Activated CD4-positive, alpha-beta T cell treated with anti-CD3 and anti-CD28 coated beads for 48 hours (primary cell): ENCODE measurements at regions not wholly inside any gene's neighbourhood (a gene's known extent, or its start where the extent isn't known, plus 50 kb on each side); places are given as distances from the start of the nearest gene placed in this dataset.
"Not testable (repeated sequence)": the region's sequence is repeated elsewhere in the genome, so short reads cannot be mapped to it uniquely, and the experiment has no call there.

Experiments
- DNase-seq: peaks from one replicate; pipeline ENCODE4 v3.0.0-alpha.2; 2020

DNA sequence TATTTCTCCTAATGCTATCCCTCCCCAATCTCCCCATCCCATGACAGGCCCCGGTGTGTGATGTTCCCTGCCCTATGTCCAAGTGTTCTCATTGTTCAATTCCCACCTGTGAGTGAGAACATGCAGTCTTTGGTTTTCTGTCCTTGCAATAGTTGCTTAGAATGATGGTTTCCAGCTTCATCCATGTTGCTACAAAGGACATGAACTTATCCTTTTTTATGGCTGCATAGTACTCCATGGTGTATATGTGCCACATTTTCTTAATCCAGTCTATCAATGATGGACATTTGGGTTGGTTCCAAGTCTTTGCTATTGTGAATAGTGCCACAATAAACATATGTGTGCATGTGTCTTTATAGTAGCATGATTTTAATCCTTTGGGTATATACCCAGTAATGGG, 51.3 kb upstream of the RIOK2 start:
- not testable (repeated sequence) for DNase-seq

DNA sequence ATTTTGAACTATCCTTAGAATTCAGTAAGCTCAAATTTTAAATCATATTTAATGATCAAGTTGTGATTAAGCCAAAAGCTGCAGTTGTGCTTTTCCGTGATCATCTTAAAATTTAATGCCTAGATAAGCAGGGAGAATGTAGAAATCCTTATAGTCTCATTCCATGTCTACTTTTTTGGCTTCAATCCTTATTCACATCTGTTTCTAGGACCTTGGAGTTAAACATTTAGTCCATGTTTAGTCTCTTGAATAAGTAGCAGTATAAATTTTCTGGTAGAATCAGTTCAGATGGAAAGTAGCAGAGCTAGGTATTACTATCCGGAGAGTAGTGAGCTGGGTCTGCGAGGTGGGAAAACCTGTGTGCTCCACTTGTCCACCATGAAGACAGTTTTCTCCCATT, 59.3 kb upstream of the RIOK2 start:
- no peak for DNase-seq

DNA sequence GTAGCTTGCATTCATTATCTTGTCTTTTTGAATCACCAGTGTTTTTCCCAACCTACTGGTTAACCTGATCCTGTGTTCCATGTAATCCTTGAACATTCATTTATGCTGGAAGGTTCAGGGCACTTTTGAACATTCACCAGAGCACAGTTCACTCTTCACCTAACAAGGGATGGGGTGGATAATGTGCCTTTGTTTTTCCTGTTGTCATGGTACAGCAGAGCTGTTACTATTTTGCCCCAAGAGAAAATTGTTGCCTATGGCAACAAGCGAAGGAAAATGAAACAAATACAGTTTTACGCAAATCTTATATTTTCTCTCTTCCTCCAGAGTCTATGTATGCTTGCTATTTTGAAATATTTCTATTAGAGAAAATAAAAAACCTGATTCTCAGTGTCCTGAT, 60.3 kb upstream of the RIOK2 start:
- no peak for DNase-seq

DNA sequence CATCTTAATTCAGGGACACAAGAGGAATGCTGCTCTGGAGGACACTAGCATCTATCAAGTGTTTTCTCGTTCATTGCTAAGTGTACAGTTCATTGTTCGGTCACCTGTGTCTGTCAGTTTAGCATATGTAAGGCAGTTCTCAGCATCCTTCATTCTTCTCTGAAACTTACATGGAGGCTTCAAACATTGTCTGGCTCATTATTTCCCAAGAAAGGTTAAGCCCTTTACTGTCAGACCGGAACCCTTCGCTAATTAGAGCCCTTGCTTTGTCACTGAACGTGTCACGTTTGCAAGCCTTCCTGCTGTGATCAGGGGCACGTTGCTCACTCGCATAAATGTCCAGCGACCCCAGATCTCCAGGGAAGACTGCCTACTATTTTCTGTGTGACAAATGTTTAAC, 62.3 kb upstream of the RIOK2 start:
- no peak for DNase-seq

DNA sequence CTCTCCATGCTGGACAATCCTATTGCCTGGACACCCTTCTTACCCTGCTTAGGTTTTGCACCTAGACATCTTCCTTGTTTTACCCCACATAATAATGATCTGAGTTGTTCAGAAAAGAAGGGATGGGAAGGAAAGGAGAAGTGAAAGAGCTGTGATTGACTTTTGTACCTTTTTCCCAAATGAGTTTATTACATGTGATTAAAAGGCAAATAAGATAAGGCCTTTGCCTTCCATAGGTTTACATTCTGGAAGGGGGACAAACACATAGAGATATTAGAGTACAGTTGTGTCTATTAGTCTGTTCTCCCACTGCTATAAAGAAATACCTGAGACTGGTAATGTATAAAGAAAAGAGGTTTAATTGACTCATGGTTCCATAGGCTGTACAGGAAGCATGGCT, 67.1 kb upstream of the RIOK2 start:
- DNase-seq = no peak

DNA sequence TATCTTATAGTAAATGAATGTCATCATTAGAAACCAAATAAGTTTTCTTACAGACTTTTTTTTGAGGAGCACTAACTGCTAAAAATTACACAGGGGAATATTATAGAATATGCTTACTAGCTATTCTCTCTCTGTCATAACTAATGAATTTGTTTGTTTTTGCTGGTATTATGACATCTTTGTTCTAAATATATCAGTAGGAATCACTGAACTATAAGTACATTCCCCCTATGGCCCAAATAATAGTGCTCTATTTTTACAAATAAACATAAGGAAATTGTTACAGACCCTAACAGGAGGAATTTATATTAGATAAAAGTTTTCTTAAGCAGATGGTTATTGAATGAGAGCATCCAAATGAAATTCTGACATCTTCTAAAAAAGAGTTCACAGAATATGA, 83.0 kb upstream of the RIOK2 start:
- no peak for DNase-seq

DNA sequence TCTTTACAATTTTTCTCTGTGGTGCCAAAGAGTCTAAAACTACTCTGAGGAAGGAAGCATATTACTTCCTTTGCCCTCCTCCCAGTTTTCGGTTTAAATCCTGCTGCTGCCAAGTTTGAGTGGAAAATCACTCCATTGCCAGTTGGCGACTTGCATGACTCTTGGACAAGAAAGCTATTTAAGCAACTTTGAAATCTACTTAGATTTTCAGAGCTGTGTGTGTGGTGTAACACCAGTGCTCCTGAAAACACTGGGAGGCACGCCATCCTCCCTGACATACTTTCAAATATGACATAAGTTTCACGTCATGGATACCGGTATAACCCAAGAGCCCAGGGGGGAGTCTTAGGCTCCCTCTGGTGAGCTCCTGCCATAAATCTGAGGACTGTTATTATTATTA, 83.5 kb upstream of the RIOK2 start:
- DNase-seq = no peak

DNA sequence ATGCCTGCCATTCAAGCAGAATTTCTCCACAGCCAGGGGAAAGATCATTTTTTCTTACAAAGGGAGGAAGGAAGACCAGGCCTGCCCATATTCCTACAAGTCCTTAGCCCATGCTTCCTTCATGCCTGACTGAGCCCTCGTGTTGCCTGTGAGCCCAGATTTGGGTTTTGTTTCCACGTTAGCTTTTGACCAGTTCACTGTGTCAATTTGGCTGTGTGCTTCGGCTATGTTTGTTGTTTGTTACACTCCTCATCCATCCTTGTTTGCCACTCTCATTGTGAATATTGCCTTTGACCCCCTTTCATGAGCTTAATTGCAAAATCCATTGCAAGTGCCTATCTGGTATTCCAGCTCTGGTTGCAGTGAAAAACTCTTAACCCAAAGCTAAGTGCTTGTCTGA, 84.7 kb upstream of the RIOK2 start:
- no peak for DNase-seq

DNA sequence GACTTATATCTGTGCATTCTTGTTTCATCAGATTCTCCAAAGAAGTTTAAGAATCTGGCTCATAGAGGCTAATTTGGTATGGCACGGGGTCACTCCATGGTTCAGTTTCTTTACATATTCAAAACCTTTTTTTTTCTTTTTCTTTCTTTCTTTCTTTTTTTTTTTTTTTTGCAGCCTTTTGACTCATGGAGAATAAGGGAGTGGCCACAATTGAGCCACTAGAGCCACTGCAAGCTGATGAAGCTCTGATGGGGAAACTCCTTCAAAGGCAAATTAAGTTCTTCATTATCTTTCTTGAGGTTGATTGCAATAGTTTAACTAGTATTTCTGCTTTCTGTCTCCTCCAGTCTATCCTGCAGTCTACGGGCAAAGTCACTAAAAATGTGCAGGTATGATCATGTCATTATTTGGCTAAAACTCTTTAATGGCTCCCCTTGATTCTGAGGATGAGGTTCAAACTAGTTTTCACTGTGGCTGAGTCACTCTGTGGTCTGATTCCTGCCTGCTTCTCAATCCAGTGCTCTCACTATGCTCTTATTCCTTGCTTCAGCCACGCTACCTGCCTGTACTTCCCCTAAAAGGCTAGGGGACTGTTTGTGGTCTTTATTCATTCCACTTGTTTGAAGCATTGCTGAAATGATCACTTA, 93.5 kb upstream of the RIOK2 start:
- no peak for DNase-seq

DNA sequence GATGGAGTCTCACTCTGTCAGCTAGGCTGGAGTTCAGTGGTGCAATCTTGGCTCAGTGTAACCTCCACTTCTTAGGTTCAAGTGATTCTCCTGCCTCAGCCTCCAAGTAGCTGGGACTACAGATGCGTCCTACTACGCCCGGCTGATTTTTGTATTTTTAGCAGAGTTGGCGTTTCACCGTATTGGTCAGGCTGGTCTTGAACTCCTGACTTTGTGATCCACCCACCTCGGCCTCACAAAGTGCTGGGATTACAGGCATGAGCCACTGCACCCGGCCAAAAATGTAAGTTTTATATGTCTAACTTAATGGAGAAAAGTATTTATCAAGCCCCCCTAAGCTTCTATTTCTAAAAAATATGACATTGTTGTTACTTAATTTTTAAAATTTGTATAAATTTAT, 98.2 kb upstream of the RIOK2 start:
- no peak for DNase-seq

DNA sequence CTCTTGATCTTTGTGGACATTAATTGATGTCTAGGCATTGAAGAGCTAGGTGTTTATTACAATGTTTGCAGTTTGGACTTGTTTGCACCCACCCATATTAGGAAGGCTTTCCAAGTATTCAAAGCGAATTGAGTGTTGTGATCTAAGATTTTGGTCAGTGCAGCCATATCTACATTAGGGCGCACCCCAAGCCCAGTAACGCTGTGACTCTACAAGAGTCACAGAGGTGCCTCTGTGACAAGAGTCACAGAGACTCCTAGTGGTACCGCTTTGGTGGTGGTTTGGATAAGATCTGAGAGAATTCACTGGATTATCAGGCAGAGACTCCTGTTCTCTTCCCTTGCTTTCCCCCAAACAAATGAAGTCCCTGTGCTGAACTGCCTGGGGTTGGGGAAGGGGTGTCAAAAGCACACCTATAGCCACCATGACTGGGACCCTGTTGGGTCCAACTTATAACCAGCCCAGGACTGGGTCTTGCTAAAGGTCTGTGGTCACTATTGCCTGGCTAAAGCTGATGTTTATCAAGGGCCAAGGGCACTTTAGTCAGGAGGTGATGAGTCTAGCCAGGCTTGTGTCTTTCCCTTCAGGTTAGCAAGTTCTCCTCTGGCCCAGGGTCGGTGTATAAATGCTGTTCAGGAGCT, 114.1 kb upstream of the RIOK2 start:
- peak; percentile 25 for DNase-seq

DNA sequence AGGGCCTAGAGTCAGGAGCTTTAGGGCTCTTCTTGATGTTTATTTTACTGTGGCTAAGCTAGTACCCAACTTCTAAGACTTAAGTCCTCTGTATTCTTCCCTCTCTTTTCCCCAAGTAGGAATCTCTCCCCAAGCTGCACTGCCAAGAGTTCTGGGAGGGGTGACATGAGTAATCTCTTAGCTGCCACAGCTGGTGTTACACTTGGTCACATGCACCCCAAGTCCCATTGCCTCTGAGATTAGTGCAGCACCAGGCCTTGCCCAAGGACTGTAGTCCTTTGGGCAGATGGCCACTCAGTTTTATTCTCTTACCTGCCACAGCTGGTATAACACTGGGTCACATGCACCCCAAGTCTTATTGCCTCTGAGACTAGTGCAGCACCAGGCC, 114.7 kb upstream of the RIOK2 start:
- DNase-seq = no peak

DNA sequence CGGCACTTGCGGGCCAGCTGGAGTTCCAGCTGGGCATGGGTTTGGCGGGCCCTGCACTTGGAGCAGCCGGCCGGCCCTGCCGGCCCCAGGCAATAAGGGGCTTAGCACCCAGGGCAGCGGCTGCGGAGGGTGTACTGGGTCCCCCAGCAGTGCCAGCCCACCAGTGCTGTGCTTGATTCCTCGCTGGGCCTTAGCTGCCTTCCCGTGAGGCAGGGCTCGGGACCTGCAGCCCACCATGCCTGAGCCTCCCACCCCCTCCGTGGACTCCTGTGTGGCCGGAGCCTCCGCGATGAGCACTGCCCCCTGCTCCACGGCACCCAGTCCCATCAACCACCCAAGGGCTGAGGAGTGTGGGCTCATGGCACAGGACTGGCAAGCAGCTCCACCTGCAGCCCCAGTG, 118.1 kb upstream of the RIOK2 start:
- DNase-seq = not testable (repeated sequence)

DNA sequence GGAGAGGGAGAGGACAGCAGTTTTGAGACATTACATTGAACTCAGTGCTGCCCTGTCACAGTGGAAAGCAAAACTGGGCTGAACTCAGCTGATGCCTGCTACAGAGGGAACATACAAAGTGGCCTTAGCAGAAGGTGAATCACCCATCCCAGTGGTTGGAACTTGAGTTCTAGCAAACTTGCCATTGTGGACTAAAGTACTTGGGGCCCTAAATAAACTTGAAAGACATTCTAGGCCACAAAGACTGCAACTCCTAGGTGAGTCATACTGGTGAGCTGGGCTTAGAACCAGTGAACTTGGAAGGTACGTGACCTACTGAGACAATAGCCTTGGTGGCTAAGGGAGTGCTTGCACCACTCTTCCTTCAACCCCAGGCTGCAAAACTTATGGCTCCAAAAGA, 155.7 kb upstream of the RIOK2 start:
- DNase-seq = no peak

DNA sequence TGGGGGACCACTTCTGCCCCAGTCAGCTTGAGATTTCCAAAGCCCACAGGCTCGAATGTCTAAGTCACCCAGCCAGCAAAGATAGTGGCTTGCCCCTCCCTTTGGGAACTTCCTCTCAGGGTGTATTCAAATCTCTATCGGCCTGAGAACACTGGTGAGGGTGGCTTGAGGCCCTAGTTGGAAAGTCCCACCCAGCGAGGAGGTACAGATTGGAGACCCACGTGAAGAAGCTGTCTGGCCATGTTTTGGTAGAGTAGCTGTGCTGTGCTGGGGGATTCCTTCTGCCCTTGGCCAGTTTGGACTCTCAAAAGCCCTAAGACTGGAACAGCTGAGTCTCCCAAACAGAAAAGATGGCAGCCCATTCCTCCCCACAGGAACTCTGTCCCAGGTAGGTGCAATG, 172.7 kb upstream of the RIOK2 start:
- no peak for DNase-seq

DNA sequence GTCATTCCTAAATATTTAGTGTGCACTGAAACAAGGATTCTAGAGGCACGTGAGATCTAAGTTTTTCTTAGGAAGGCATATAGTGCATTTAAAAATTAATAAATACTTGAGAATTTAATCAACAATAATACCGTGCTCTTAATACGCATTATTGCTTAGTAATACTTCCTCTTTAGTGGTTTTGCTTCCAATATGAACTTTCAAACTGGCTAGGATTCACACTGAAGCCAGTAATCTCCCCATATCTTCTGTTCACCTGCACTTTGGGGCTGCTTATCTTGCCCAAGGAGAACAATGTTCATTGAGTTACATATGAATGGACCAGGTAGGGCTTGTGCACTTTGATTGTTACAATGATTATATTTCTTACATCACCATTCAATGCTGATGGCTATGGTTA, 180.5 kb upstream of the RIOK2 start:
- no peak for DNase-seq

DNA sequence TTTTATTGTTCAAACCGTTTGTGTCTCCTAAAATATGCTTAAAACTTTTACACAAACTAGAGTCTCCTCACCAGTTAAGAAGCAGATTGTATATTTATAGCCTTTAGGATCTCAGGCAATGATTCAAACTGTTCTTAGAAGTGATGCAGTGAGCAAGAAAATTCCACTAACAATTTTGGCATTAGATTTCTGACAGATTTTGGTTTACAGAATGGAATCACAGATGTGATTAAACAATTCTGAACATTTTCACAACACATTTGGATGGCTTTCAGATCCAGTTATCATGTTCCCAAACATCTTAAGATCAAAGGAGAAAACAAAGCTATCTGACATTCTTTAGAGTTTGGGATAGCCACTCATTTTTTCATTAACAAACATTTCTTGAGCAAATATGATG, 181.7 kb upstream of the RIOK2 start:
- DNase-seq = no peak

DNA sequence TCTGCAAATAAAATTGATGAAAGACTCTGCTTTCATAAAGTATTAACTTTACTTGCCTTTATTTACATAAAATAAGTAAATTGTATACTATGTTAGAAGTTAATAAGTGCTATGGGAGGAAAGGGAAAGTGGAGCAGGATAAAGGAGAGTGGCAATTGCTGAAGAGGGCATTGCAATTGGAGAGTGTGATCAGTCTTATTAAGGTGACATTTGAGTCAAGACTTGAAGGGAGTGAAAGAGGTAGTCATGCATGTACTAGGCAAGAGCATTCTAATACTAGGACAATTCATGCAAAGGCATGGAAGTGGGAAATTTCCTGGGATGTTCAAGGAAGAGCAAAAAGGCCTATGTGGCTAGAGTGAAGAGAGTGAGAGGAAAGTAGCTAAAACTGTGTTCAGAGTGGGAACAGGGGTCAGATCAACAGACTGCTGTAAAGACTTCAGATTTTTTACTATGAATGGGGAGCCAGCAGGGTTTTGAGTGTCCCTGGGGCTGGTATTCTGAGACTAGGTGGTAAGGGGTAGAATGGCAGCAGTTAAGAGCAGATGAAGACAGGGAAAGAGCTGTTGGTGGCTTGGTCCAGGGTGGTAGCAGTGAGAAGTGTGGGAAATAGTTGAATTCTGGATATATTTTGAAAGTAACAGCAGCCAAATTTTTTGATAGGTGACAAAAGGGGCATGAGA, 182.3 kb upstream of the RIOK2 start:
- no peak for DNase-seq

DNA sequence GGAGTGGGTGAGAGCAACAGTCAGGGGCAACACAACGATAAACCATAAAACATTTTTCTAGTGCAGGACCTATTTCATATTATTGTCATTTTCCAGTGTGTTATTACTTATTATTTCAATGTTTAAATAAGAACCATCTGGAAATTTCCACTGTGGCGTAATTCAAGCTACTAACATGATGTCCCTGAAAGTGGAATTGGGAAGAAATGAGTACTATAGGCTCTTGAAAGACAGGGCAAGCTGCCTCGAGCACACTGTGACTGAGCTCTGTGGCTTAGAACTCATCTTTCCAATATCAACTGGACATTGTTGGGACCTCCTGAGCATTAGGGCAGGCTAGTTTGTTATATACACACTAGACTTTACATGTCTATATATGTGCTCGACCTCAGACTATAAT, 182.9 kb upstream of the RIOK2 start:
- DNase-seq = no peak

DNA sequence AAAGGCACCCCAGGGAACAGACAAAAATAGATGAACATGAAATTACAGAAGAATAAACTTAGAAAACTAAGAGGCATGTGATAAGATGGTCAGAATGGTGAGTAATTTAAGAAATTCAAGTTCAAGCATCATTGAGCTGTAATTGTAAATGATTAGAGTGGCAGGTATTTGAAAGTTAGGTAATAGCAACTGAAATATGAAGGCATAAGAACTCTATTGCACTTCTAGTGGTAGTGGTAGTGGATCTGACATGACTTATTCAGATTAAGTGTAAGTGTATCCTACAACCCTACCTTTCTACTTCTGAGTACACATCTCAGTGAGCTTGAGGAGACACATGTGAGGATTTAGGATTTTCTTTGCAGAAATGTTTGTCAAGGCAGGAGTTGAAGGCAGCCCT, 192.9 kb upstream of the RIOK2 start:
- DNase-seq = no peak

DNA sequence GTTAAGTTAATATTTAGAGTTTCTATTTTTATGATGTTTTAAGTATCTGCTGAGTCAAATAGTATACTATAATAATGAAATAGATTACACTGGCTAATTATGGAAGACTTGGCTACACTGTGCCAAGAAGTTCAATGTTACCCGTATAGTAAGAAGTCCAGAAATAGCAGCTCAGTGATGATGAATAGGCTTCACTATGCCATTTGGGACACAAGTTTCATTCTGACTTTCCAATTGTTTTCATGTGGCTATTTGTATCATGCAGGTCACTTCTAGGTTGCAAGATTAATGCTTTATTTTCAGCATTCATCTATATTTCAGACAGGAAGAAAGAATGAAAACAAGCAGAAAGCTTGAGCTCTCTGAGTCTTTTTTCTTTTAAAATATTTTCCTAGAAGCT, 194.5 kb upstream of the RIOK2 start:
- no peak for DNase-seq

DNA sequence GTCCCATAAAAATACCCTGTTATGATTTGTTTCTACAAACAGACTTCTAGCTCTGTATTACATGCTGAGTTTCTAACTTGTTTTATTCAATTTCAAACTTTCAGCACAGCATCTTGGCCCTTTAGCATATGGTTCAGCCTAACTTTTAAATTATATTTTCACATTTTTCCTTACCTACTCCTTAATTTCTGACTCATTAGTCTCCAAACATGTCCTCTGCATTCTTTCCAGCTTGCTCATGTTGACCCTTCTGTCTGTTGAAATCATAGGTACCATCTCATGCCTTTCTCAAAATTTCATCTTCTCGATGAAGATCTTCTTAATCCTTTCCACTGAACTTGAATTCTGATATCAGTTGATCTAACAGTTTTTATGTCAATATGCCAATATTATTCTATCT, 200.9 kb upstream of the RIOK2 start:
- no peak for DNase-seq

DNA sequence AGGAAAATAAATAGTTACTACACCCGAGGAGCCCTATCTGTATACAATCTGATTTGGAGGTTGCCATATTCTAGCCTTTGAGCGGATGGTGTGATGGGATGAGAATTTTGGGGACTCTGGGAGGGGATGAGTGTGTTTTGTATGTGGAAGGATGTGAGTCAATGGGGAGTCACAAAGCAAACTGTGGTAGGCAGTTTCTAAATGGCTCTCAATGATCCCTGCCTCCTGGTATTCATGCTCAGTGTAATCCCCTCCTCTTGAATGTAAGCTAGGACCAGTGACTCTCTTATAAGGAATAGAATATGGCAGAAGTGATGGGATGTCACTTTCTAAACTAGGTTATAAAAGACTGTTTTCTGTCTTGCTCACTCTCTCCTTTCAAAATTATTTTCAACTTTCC, 205.7 kb upstream of the RIOK2 start:
- DNase-seq = no peak

DNA sequence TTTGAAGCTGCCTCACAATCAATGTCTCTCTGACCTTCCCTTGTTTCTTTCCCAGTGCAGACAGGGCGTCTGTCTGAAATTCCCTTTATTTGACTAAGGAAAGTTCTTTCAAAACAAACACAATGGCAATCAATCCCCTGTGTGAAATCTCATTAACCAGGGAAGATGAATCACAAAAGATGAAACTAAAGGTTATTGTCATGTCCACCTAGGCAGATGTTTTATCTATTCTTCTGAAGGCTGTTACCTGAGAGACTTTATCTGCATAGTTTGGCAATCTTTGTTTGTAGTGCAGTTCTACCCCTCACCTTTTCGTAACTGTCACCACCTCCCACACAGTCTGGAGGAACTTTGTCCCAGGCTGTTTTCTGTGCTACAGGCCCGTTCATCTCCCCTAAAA, 217.5 kb upstream of the RIOK2 start:
- no peak for DNase-seq

DNA sequence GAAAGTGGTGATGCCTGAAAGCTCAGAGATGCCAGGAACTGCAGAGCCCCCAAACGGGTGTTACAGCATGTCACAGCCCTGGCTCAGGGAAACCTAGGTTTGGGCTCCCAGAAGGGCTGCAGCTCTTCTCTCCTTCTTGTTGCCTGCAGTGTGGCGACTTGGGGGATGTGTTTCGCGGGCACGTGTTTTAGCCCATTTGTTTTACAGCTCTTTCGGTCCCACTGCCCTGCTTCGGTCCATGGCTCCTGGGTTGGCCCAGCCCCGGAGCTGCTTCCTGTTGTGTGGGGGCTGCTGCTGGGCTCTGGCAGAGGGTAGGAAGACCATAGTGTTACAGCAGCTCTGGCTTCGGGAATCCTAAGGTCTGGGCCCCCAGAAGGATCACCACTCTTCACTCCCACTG, 222.9 kb upstream of the RIOK2 start:
- DNase-seq = no peak
